ENCODE measurements at regions not wholly inside any gene's neighbourhood (a gene's known extent, or its start where the extent isn't known, plus 50 kb on each side); places are given as distances from the start of the nearest gene placed in this dataset.

GRCh38 chr5:39843767-39844166 is 419.0 kb upstream of the DAB2 start:
- H3K4me3 Mint-ChIP-seq: no peak overlapping the region
- H3K9me3 Mint-ChIP-seq: peaks cover 12 to 18% of the 10 kb centered on the region in 2 donors
- no peaks in the 10 kb centered on the region for H3K4me1 Mint-ChIP-seq
- ATAC-seq (replicated peaks) (no peak), DNase-seq (no peak)
- H3K36me3 Mint-ChIP-seq: peaks cover 0 to 2% of the 10 kb centered on the region in 2 donors
- no peak overlapping the region for H3K27ac Mint-ChIP-seq
- peaks cover 0 to 2% of the 10 kb centered on the region in 2 donors for H3K27me3 Mint-ChIP-seq

- Mint-ChIP-seq H3K9me3 (peaks cover 12 to 18% of the 10 kb centered on the region in 2 donors), H3K4me1 (no peaks in the 10 kb centered on the region), H3K27ac (no peak overlapping the region), H3K36me3 (peaks cover 0 to 2% of the 10 kb centered on the region in 2 donors), H3K27me3 (peaks cover 0 to 8% of the 10 kb centered on the region in 2 donors), H3K4me3 (no peak overlapping the region)
- no peak for ATAC-seq (replicated peaks)
- no peak for DNase-seq
These were observed 410.6 kb upstream of the DAB2 start for GRCh38 chr5:39835371-39835770.

GRCh38 chr5:39829441-39829840 is 404.7 kb upstream of the DAB2 start:
- no peaks in the 10 kb centered on the region for H3K36me3 Mint-ChIP-seq
- no peak overlapping the region for H3K4me3 Mint-ChIP-seq
- ATAC-seq (replicated peaks) (no peak), DNase-seq (no peak)
- no peaks in the 10 kb centered on the region for H3K9me3 Mint-ChIP-seq
- H3K4me1 Mint-ChIP-seq: no peaks in the 10 kb centered on the region
- H3K27ac Mint-ChIP-seq: no peak overlapping the region
- no peaks in the 10 kb centered on the region for H3K27me3 Mint-ChIP-seq

- Mint-ChIP-seq H3K4me1 (no peaks in the 10 kb centered on the region), H3K36me3 (no peaks in the 10 kb centered on the region), H3K4me3 (no peak overlapping the region), H3K9me3 (no peaks in the 10 kb centered on the region), H3K27ac (no peak overlapping the region), H3K27me3 (no peaks in the 10 kb centered on the region)
- ATAC-seq (replicated peaks) (no peak), DNase-seq (no peak)
These were observed 401.3 kb upstream of the DAB2 start for GRCh38 chr5:39826051-39826450.

DNA sequence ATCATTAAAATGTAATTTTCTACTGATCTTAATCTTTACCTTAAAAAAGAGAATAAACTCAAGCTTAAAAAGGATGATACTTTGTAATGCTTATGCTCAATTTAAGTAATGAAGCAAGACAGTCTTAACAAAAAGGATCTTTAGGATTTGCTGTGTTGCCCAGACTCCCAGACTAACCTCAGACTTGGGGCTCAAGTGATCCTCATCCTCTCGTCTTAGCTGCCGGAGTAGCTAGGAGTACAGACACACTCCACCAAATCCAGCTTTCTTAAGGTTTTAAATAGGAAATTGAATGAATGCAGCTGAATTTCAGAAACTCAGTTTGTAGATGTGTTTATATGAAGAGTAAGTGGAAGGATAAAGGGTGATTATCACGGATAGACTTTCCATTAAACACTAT is 400.5 kb upstream of the DAB2 start:
- no peak for ATAC-seq (replicated peaks)
- Mint-ChIP-seq H3K27ac (no peak overlapping the region), H3K27me3 (no peaks in the 10 kb centered on the region)

DNA sequence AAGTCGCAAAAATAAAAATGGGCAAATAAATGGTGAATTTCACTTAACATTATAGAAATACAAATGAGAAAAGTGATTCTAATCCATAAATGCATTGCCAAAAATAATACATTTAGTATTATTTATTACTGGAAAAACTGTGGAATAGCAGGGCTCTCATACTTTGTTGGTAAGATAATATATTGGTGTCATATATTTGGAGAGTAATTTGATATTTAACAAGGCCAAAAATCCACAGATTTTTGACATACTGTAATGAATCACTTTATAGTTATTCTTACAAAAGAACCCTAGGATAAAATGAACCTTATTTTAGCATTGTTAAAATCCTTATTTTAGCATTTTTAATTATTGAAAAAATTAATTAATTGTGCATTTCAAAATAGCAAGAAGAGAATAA is 397.2 kb upstream of the DAB2 start:
- H3K4me1 Mint-ChIP-seq: no peaks in the 10 kb centered on the region
- no peaks in the 10 kb centered on the region for H3K36me3 Mint-ChIP-seq
- ATAC-seq (replicated peaks): no peak
- no peak overlapping the region for H3K27ac Mint-ChIP-seq
- H3K4me3 Mint-ChIP-seq: no peak overlapping the region
- no peak for DNase-seq
- peaks cover 0 to 2% of the 10 kb centered on the region in 2 donors for H3K9me3 Mint-ChIP-seq
- no peaks in the 10 kb centered on the region for H3K27me3 Mint-ChIP-seq

More for the DNA sequence above, 400.5 kb upstream of the DAB2 start:
- H3K9me3 Mint-ChIP-seq: no peaks in the 10 kb centered on the region
- H3K4me1 Mint-ChIP-seq: no peaks in the 10 kb centered on the region
- DNase-seq: no peak
- no peak overlapping the region for H3K4me3 Mint-ChIP-seq
- H3K36me3 Mint-ChIP-seq: no peaks in the 10 kb centered on the region

- Mint-ChIP-seq H3K9me3 (peaks cover 0 to 2% of the 10 kb centered on the region in 2 donors), H3K27ac (no peak overlapping the region), H3K27me3 (no peaks in the 10 kb centered on the region), H3K36me3 (no peaks in the 10 kb centered on the region), H3K4me3 (no peak overlapping the region), H3K4me1 (no peaks in the 10 kb centered on the region)
- DNase-seq (no peak), ATAC-seq (replicated peaks) (no peak)
These were observed 392.1 kb upstream of the DAB2 start for GRCh38 chr5:39816866-39817265.

- H3K9me3 Mint-ChIP-seq: peaks cover 0 to 2% of the 10 kb centered on the region in 2 donors
- no peaks in the 10 kb centered on the region for H3K27me3 Mint-ChIP-seq
- no peaks in the 10 kb centered on the region for H3K4me1 Mint-ChIP-seq
- ATAC-seq (replicated peaks) (no peak), DNase-seq (no peak)
- H3K27ac Mint-ChIP-seq: no peak overlapping the region
- H3K36me3 Mint-ChIP-seq: no peaks in the 10 kb centered on the region
- no peak overlapping the region for H3K4me3 Mint-ChIP-seq
These were observed 391.5 kb upstream of the DAB2 start for GRCh38 chr5:39816156-39816845.

DNA sequence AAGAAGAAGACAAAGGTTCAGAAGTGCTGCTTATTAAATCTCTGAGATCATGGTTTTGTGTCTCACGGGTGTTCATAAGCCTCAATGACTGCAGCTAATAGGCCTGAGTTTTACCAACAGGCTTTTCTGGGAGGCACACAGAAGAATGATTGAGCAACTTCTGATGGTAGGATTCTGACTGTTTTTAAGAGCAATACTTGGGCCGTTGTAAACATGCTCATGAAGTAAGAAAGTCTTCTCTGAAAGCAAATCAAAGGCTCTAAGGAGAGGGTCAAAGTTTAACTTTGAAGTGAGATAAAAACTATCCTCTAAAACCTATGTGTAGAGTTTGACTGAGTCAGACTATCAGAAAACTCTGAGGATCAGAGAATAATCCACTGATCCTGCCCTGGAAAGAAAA is 390.9 kb upstream of the DAB2 start:
- H3K27ac Mint-ChIP-seq: no peak overlapping the region
- no peaks in the 10 kb centered on the region for H3K4me1 Mint-ChIP-seq

DNA sequence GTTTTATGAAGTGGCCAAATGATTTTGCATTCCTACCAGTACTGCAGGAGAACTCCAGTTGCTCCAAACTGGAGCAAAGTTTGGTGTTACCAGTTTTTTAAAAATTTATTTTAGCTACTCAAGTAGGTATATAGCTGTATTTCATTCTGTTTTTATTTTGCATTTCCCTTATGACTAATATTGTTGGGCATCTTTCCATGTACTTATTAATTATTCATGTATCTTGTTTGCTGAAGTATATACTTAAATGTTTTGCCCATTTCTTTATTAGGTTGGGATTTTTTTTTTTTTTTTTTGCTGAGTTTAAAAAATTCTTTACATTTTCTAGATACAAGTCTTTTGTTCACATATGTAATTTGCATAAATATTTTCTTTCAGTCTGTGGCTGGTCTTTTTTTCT is 386.6 kb upstream of the DAB2 start:
- H3K4me1 Mint-ChIP-seq: no peaks in the 10 kb centered on the region
- no peak overlapping the region for H3K27ac Mint-ChIP-seq
- no peaks in the 10 kb centered on the region for H3K9me3 Mint-ChIP-seq
- ATAC-seq (replicated peaks) (no peak), DNase-seq (no peak)
- peaks cover 0 to 6% of the 10 kb centered on the region in 2 donors for H3K27me3 Mint-ChIP-seq
- no peaks in the 10 kb centered on the region for H3K36me3 Mint-ChIP-seq
- no peak overlapping the region for H3K4me3 Mint-ChIP-seq

More for the DNA sequence above, 390.9 kb upstream of the DAB2 start:
- DNase-seq: no peak
- Mint-ChIP-seq H3K27me3 (no peaks in the 10 kb centered on the region), H3K36me3 (no peaks in the 10 kb centered on the region), H3K4me3 (no peak overlapping the region), H3K9me3 (peaks cover 0 to 2% of the 10 kb centered on the region in 2 donors)
- no peak for ATAC-seq (replicated peaks)

GRCh38 chr5:39808656-39809055 is 383.9 kb upstream of the DAB2 start:
- no peaks in the 10 kb centered on the region for H3K4me1 Mint-ChIP-seq
- no peak for ATAC-seq (replicated peaks)
- peaks cover 0 to 6% of the 10 kb centered on the region in 2 donors for H3K27me3 Mint-ChIP-seq
- no peak overlapping the region for H3K27ac Mint-ChIP-seq
- H3K4me3 Mint-ChIP-seq: no peak overlapping the region
- no peaks in the 10 kb centered on the region for H3K36me3 Mint-ChIP-seq
- no peak for DNase-seq
- no peaks in the 10 kb centered on the region for H3K9me3 Mint-ChIP-seq

- H3K4me3 Mint-ChIP-seq: no peak overlapping the region
- ATAC-seq (replicated peaks) (no peak), DNase-seq (no peak)
- H3K36me3 Mint-ChIP-seq: no peaks in the 10 kb centered on the region
- H3K4me1 Mint-ChIP-seq: no peaks in the 10 kb centered on the region
- H3K27me3 Mint-ChIP-seq: peaks cover 0 to 2% of the 10 kb centered on the region in 2 donors
- no peak overlapping the region for H3K27ac Mint-ChIP-seq
- H3K9me3 Mint-ChIP-seq: peaks cover 0 to 1% of the 10 kb centered on the region in 2 donors
These were observed 376.5 kb upstream of the DAB2 start for GRCh38 chr5:39801306-39801705.

- no peak for ATAC-seq (replicated peaks)
- H3K36me3 Mint-ChIP-seq: no peaks in the 10 kb centered on the region
- H3K27ac Mint-ChIP-seq: no peak overlapping the region
- H3K4me3 Mint-ChIP-seq: no peak overlapping the region
- DNase-seq: no peak
- no peaks in the 10 kb centered on the region for H3K4me1 Mint-ChIP-seq
- H3K9me3 Mint-ChIP-seq: peaks cover 0 to 2% of the 10 kb centered on the region in 2 donors
- H3K27me3 Mint-ChIP-seq: peaks cover 0 to 6% of the 10 kb centered on the region in 2 donors
These were observed 375.3 kb upstream of the DAB2 start for GRCh38 chr5:39800042-39800601.

DNA sequence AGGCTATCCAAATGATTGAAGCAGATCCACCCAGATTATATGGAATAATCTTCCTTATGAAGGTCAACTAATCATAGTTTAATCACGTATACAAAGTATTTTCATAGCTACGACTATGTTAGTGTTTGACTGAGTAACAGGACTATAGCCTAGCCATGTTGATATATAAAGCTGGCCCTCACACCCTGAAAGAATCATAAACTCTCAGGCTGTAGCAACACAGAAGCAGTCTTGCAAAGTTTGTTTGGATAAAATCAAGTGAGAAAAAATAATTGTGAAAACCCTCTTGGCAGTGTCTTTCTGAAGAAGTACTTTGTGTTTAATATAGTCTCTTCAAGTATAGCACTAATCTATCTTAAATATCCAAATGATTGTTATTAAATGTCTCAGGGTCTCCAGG is 374.5 kb upstream of the DAB2 start:
- no peak for ATAC-seq (replicated peaks)
- no peak overlapping the region for H3K4me3 Mint-ChIP-seq
- H3K27me3 Mint-ChIP-seq: peaks cover 0 to 6% of the 10 kb centered on the region in 2 donors
- no peak for DNase-seq
- H3K36me3 Mint-ChIP-seq: no peaks in the 10 kb centered on the region
- peaks cover 0 to 2% of the 10 kb centered on the region in 2 donors for H3K9me3 Mint-ChIP-seq
- H3K4me1 Mint-ChIP-seq: no peaks in the 10 kb centered on the region
- H3K27ac Mint-ChIP-seq: no peak overlapping the region

DNA sequence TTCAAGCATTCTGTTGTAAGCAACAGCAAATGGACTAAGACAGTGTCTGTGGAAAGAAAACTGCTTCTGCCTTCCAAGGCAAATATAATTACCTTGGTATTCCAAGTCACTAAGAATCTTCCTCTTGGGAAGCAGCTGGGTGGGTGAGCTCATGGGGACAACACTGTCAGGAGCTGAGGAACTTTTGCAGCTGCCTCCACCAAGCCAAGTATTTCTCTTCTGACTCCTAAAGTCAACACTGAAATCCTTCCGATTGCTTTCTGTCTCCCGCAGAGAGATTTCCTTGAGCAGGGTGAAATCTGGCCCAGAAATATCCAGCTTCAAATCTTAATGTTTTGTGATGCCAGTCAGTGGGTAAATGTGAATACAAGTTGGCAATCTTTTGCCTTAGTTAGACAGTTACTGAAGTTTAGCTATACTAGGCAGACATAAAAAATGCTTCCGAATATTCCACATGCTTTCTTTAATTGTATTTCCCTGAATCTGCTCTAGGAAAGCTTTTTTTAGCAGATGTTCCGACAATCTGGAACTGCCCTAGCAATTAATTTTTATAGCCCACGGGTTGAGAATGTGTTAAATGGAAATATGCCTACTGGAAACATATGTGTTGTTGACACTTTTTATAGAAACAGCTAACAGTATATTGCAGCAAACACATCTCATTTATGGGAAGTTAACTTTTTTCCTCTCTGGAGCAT is 369.9 kb upstream of the DAB2 start:
- Mint-ChIP-seq H3K36me3 (no peaks in the 10 kb centered on the region), H3K27ac (no peak overlapping the region), H3K27me3 (peaks cover 0 to 6% of the 10 kb centered on the region in 2 donors), H3K9me3 (peaks cover 0 to 2% of the 10 kb centered on the region in 2 donors), H3K4me1 (no peaks in the 10 kb centered on the region), H3K4me3 (no peak overlapping the region)
- DNase-seq: no peak
- ATAC-seq (replicated peaks): no peak

All from stimulated activated naive B cell treated with anti-CD40 and anti-IgM and Interleukin-4, amounts not matched to agents 10 μg/mL and 1 μg/mL and 100 μg/mL, for 72 hours (primary cell).